HEK293 (cell line): ENCODE measurements at regions not wholly inside any gene's neighbourhood (a gene's known extent, or its start where the extent isn't known, plus 50 kb on each side); places are given as distances from the start of the nearest gene placed in this dataset.

Source experiments
- CTCF ChIA-PET: fragments of 350-600 bp; formaldehyde crosslinking; extraction: SDS; loops from one replicate; lab custom pipeline; 2021; ENCODE audit warnings: antibody characterized with exemption; lab: Yijun Ruan, JAX
- POLR2A ChIA-PET: fragments of 300-600 bp; formaldehyde crosslinking; extraction: SDS; loops from one replicate; lab custom pipeline; 2020; ENCODE audit warnings: antibody characterized with exemption, inconsistent platforms; lab: Yijun Ruan, JAX
- H3K27ac ChIP-seq: fragments of 200-500 bp; sonication (Bioruptor generic); 2 replicates; pipeline ENCODE4 v1.5.1; 2014; ENCODE audit warnings: low read depth, low read length, control low read depth, inconsistent platforms; ENCODE audit errors: extremely low read depth
- H3K36me3 ChIP-seq, 2 experiments: fragments of 200-500 bp in 1 of 2; sonication (Bioruptor generic) in 1 of 2; 1 replicate in 1 of 2; 2 replicates in 1 of 2; pipeline ENCODE4 v1.5.1; 2014 to 2017; ENCODE audit warnings: inconsistent platforms in 2 of 2, low read length in 2 of 2; ENCODE audit not compliant: control insufficient read depth in 2 of 2, insufficient read depth in 1 of 2
- H3K4me1 ChIP-seq: fragments of 200-500 bp; sonication (Bioruptor generic); 2 replicates; pipeline ENCODE4 v1.5.1; 2014; ENCODE audit warnings: mild to moderate bottlenecking, low read length, inconsistent platforms; ENCODE audit not compliant: control insufficient read depth, insufficient read depth
- H3K4me3 ChIP-seq: 2 replicates; pipeline ENCODE4 v1.5.1; 2011; ENCODE audit warnings: low read depth, mild to moderate bottlenecking, control low read depth, low read length, moderate library complexity
- H3K9me3 ChIP-seq: fragments of 200-500 bp; sonication (Bioruptor generic); 2 replicates; pipeline ENCODE4 v1.5.1; 2014; ENCODE audit warnings: low read depth, low read length, inconsistent platforms; ENCODE audit not compliant: control insufficient read depth, insufficient read depth
- BCL11B ChIP-seq: fragments of 450-650 bp; formaldehyde crosslinking; IDR thresholded peaks from 2 replicates; pipeline ENCODE4 v1.5.1; 2016; ENCODE audit warnings: low read depth, missing biosample characterization, missing genetic modification characterization
- HOXD13 ChIP-seq: sonication (generic); formaldehyde crosslinking; IDR thresholded peaks from 2 replicates; pipeline ENCODE4 v1.8.0; 2022; ENCODE audit warnings: missing genetic modification reagents, borderline replicate concordance
- PRDM6 ChIP-seq: fragments of 450-650 bp; formaldehyde crosslinking; IDR thresholded peaks from 2 replicates; pipeline ENCODE4 v1.5.1; 2017; ENCODE audit warnings: missing biosample characterization, missing genetic modification characterization
- TRIM28 ChIP-seq: IDR thresholded peaks from 2 replicates; pipeline ENCODE4 v1.6.1; 2011; ENCODE audit warnings: low read length, control low read depth, borderline replicate concordance
- ZBTB20 ChIP-seq: fragments of 450-650 bp; formaldehyde crosslinking; IDR thresholded peaks from 2 replicates; pipeline ENCODE4 v1.5.1; 2016; ENCODE audit warnings: missing biosample characterization, missing genetic modification characterization
- ZBTB6 ChIP-seq: fragments of 450-650 bp; formaldehyde crosslinking; IDR thresholded peaks from 2 replicates; pipeline ENCODE4 v1.5.1; 2017; ENCODE audit warnings: missing biosample characterization, missing genetic modification characterization
- ZEB2 ChIP-seq: fragments of 450-650 bp; formaldehyde crosslinking; IDR thresholded peaks from 2 replicates; pipeline ENCODE4 v1.5.1; 2016; ENCODE audit warnings: missing biosample characterization, missing genetic modification characterization
- ZNF280D ChIP-seq: fragments of 450-650 bp; formaldehyde crosslinking; IDR thresholded peaks from 2 replicates; pipeline ENCODE4 v1.5.1; 2016; ENCODE audit warnings: missing biosample characterization, missing genetic modification characterization
- ZNF404 ChIP-seq: fragments of 450-650 bp; formaldehyde crosslinking; IDR thresholded peaks from 2 replicates; pipeline ENCODE4 v1.5.1; 2017; ENCODE audit warnings: missing biosample characterization, missing genetic modification characterization
- ZNF518A ChIP-seq: fragments of 450-650 bp; formaldehyde crosslinking; conservative IDR thresholded peaks from 2 replicates; pipeline ENCODE4 v1.5.1; 2016; ENCODE audit warnings: low read depth, missing biosample characterization, missing genetic modification characterization
- ZNF707 ChIP-seq: fragments of 450-650 bp; formaldehyde crosslinking; IDR thresholded peaks from 2 replicates; pipeline ENCODE4 v1.5.1; 2016; ENCODE audit warnings: missing biosample characterization, missing genetic modification characterization
- ZSCAN16 ChIP-seq: fragments of 450-650 bp; formaldehyde crosslinking; IDR thresholded peaks from 2 replicates; pipeline ENCODE4 v1.5.1; 2016; ENCODE audit warnings: missing biosample characterization, missing genetic modification characterization
- TF ChIP-seq, protein P1 (sequence below): fragments of 450-650 bp; IDR thresholded peaks from 2 replicates; pipeline ENCODE4 v1.5.1; 2018; ENCODE audit warnings: missing biosample characterization, missing genetic modification characterization
- TF ChIP-seq, protein P2 (sequence below): fragments of 450-650 bp; formaldehyde crosslinking; IDR thresholded peaks from 2 replicates; pipeline ENCODE4 v1.5.1; 2016; ENCODE audit warnings: missing biosample characterization, missing genetic modification characterization
- TF ChIP-seq, protein P3 (sequence below): fragments of 450-650 bp; formaldehyde crosslinking; IDR thresholded peaks from 2 replicates; pipeline ENCODE4 v1.5.1; 2016; ENCODE audit warnings: missing biosample characterization, missing genetic modification characterization
- TF ChIP-seq, protein P4 (sequence below): fragments of 450-650 bp; formaldehyde crosslinking; IDR thresholded peaks from 2 replicates; pipeline ENCODE4 v1.5.1; 2016; ENCODE audit warnings: missing biosample characterization, missing genetic modification characterization

- ChIA-PET CTCF (no interaction called here), POLR2A (no interaction called here)
- no peak overlapping the region for H3K27ac ChIP-seq
- no peak overlapping the region for H3K4me3 ChIP-seq
- peaks cover 33% of the 10 kb centered on the region for H3K4me1 ChIP-seq
- no peaks in the 10 kb centered on the region for H3K9me3 ChIP-seq
- H3K36me3 ChIP-seq = no peaks in the 10 kb centered on the region
- TF ChIP-seq ZNF404 (tag by site-specific recombination) = no peak
- no peak for TF ChIP-seq ZNF707 (tag by site-specific recombination)
- no peak for TF ChIP-seq ZNF518A (tag by site-specific recombination)
- TF ChIP-seq, protein P1, sequence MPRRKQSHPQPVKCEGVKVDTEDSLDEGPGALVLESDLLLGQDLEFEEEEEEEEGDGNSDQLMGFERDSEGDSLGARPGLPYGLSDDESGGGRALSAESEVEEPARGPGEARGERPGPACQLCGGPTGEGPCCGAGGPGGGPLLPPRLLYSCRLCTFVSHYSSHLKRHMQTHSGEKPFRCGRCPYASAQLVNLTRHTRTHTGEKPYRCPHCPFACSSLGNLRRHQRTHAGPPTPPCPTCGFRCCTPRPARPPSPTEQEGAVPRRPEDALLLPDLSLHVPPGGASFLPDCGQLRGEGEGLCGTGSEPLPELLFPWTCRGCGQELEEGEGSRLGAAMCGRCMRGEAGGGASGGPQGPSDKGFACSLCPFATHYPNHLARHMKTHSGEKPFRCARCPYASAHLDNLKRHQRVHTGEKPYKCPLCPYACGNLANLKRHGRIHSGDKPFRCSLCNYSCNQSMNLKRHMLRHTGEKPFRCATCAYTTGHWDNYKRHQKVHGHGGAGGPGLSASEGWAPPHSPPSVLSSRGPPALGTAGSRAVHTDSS (tag by site-specific recombination) = no peak
- TF ChIP-seq HOXD13 = no peak
- TF ChIP-seq ZSCAN16 (tag by site-specific recombination) = no peak
- TF ChIP-seq PRDM6 (tag by site-specific recombination) = no peak
- TF ChIP-seq, protein P2, sequence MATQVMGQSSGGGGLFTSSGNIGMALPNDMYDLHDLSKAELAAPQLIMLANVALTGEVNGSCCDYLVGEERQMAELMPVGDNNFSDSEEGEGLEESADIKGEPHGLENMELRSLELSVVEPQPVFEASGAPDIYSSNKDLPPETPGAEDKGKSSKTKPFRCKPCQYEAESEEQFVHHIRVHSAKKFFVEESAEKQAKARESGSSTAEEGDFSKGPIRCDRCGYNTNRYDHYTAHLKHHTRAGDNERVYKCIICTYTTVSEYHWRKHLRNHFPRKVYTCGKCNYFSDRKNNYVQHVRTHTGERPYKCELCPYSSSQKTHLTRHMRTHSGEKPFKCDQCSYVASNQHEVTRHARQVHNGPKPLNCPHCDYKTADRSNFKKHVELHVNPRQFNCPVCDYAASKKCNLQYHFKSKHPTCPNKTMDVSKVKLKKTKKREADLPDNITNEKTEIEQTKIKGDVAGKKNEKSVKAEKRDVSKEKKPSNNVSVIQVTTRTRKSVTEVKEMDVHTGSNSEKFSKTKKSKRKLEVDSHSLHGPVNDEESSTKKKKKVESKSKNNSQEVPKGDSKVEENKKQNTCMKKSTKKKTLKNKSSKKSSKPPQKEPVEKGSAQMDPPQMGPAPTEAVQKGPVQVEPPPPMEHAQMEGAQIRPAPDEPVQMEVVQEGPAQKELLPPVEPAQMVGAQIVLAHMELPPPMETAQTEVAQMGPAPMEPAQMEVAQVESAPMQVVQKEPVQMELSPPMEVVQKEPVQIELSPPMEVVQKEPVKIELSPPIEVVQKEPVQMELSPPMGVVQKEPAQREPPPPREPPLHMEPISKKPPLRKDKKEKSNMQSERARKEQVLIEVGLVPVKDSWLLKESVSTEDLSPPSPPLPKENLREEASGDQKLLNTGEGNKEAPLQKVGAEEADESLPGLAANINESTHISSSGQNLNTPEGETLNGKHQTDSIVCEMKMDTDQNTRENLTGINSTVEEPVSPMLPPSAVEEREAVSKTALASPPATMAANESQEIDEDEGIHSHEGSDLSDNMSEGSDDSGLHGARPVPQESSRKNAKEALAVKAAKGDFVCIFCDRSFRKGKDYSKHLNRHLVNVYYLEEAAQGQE (tag by site-specific recombination) = no peak
- TF ChIP-seq ZEB2 (tag by site-specific recombination) = no peak
- TF ChIP-seq ZBTB6 (tag by site-specific recombination) = no peak
- TF ChIP-seq, protein P3, sequence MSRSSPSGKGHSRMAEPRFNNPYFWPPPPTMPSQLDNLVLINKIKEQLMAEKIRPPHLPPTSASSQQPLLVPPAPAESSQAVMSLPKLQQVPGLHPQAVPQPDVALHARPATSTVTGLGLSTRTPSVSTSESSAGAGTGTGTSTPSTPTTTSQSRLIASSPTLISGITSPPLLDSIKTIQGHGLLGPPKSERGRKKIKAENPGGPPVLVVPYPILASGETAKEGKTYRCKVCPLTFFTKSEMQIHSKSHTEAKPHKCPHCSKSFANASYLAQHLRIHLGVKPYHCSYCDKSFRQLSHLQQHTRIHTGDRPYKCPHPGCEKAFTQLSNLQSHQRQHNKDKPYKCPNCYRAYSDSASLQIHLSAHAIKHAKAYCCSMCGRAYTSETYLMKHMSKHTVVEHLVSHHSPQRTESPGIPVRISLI = no peak
- TF ChIP-seq, protein P4, sequence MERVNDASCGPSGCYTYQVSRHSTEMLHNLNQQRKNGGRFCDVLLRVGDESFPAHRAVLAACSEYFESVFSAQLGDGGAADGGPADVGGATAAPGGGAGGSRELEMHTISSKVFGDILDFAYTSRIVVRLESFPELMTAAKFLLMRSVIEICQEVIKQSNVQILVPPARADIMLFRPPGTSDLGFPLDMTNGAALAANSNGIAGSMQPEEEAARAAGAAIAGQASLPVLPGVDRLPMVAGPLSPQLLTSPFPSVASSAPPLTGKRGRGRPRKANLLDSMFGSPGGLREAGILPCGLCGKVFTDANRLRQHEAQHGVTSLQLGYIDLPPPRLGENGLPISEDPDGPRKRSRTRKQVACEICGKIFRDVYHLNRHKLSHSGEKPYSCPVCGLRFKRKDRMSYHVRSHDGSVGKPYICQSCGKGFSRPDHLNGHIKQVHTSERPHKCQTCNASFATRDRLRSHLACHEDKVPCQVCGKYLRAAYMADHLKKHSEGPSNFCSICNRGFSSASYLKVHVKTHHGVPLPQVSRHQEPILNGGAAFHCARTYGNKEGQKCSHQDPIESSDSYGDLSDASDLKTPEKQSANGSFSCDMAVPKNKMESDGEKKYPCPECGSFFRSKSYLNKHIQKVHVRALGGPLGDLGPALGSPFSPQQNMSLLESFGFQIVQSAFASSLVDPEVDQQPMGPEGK (tag by site-specific recombination) = no peak
- TF ChIP-seq TRIM28 = no peak
- no peak for TF ChIP-seq BCL11B (tag by site-specific recombination)
- TF ChIP-seq ZBTB20 (tag by site-specific recombination) = no peak
- no peak for TF ChIP-seq ZNF280D (tag by site-specific recombination)
Observed at GRCh38 chr2:38434595-38434994, 57.5 kb upstream of the ATL2 start.
